HG02870 (cell line): ENCODE measurements at regions not wholly inside any gene's neighbourhood (a gene's known extent, or its start where the extent isn't known, plus 50 kb on each side); places are given as distances from the start of the nearest gene placed in this dataset.
"Not testable (repeated sequence)": the region's sequence is repeated elsewhere in the genome, so short reads cannot be mapped to it uniquely, and the experiment has no call there.

Experiments
- ATAC-seq: cut with Tn5 transposase; IDR thresholded peaks from one replicate; pipeline ENCODE4 v1.9.1; 2021; ENCODE audit warnings: mild to moderate bottlenecking, moderate library complexity; ENCODE audit not compliant: unreplicated experiment

DNA sequence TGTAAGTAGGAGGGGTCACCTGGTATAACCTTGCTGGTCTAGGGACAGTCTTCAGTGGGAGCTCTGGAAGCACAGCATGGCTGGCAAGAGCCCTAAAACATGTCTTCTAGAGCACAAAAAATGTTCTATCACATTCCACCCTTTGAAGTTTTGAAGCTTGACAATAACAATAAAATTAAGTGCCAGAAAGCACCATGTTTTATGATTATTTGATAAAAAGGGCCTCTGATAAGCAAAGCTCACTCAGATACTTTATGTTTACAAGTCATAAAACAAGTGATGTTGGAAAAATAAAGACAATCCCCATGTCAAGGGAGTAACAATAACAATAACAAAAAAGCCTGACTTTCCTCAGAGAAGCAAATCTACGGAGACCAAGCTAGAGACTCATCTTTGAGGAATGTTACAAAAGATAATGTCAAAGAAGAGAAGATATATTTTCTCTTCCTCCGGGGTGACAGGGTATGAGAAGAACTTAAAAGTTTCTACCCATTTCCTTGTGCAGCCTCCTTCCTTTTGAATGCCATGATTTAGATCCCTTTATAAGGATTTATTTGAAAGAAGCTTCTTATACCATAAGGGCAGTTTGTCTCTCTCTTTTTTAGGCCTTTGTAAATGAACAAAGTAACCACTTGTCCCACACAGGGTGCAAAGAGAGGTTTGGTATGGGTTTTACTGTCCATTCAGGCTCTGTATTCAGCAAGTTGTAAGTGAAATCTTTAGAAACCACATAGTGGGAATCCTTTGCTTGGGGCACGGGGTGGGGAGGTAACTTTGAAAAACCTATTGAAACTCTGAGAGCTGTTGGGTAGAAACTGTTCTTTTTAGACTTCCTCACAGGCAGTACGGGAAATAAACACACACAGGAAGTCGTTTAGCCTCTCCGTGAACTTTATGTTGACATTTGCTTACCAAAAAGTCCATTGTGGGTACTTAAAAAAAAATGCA is 109.6 kb upstream of the RBMS3 start:
- ATAC-seq: no peak

GRCh38 chr3:29176501-29176900 is 104.4 kb upstream of the RBMS3 start:
- no peak for ATAC-seq

DNA sequence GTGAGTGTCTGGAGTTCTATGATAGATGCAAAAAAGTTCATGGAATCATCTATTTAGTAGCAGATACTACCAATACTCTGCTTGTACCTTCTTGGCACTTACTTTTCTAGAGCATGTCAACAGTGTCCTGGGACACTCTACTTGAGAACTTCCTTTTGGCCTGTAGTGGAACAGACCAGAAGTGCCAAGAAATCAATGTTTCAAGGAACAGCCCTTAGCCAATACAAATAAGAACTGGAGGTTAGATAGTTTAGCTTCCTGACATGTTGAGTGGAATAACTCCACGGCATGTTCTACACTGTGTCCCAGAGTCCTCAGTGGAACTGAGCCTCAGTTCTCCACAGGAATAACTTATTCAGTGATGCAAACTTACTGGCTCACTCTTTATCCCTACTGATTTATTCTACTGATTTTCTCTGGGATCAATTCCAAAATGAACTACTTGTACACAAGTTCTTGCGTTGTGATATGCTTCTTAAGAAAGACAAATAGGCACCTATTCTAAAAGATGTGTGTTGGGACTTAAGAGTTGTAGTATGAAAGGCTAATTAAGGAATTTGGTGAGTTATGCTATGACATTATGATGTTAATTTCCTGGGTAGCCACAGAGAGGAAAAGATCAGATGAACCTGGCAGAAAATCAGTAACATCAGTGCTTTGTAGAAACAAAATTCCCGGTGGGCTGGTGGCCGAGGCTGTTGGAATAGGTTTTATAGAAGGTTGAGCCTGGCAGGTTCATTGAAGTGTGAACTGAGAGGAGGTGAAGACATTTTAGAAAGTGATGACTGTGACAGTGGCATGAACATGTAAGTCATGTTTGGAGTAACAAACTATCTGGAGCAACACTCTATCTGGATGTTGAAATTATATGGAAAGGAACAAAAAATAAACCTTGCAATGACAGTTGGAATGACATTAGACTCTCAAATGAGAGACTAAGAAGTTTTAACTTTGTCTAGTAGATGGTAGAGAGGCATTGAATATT is 101.8 kb upstream of the RBMS3 start:
- ATAC-seq: no peak

- peak; percentile 82 for ATAC-seq
Observed at GRCh38 chr3:29181149-29181780, 99.6 kb upstream of the RBMS3 start.

- ATAC-seq: no peak
Observed at GRCh38 chr3:29181872-29182271, 99.0 kb upstream of the RBMS3 start.

- ATAC-seq: not testable (repeated sequence)
Observed at GRCh38 chr3:29182828-29183227, 98.0 kb upstream of the RBMS3 start.

DNA sequence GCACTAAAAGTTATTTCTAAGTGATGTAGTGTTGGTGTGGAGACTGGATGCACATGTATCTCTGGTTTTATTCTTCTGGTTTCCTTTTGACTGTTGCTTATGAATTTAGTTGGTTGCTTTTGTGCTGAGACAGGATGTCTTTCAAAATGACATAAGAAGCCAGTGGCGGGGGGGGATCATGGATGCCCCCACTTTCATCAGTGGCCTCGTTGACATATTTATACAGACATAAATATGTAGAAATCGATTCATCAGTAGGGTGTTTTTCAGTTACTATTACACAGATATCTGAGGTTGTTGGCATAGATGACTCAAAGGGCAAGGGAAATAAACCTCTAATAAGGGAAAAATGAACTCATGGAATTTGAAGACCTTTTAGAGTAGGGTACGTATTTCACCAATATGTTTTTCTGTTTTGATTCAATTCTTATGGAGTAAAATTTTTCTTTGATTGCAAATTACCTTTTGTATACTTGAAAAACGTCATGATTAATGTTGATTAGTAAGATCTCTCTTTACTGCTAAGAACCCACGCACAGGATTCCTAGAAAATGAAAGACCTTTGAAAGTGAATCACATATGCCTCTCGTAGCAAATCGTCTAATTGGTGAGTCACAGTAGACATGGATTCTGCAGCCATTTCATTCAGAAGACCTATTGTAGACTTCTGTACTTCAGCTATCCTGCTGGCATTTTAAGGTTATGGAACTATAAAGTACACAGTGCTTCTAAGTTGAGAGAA is 97.4 kb upstream of the RBMS3 start:
- no peak for ATAC-seq

- no peak for ATAC-seq
Observed at GRCh38 chr3:29185706-29186105, 95.2 kb upstream of the RBMS3 start.

DNA sequence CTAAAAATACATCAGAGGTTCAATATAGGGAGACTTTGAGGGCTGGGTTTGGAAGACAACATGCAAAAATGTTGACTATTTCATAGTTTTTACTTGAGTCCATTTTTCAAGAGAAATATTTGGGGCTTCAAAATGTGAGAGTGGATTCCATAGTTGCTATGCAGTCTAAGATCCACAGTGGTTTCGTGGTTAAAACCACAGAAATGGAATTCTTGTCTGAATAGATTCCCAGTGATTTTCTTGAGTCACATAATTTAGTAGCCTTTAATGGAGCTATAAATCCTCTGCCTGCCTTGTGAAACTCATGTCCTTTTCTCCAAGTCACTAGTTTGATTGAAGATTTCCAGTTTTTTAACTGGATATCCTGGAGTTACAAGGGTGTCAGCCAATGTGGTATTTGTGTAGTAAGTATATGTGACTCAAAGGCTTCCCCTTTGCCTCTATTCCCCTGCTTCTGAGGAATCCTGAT is 94.7 kb upstream of the RBMS3 start:
- no peak for ATAC-seq

DNA sequence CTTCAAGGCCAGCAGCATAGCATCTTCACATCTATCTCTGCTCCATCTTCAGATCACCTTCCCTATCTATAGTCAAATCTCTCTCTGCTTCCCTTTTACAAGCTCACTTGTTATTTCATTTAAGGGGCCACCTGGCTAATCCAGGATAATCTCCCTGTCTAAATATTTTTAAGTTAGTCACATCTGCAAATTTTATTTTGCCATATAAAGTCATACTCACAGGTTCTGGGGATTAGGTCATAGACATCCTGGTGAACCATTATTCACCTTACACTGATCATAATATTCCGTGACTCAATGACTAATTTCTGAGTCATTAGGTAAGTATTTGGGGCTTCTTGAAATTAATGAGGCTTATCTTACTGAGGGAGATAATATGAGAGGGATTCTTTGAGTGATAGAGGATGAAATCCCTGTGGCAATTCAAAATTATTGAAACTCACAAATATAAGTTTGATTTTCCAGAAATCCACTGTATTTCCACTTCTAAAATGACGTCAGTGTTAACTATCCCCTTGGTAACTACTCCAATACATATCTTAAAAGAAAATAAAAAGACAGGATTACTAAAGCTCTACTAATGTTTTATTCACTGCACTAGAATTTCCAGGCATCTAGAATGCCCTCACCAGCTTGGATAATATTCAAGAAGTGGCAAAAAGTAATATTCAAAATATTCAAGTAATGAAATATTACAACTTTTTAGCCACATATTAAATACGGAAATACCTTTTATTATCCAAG is 93.7 kb upstream of the RBMS3 start:
- ATAC-seq: peak; percentile 50

DNA sequence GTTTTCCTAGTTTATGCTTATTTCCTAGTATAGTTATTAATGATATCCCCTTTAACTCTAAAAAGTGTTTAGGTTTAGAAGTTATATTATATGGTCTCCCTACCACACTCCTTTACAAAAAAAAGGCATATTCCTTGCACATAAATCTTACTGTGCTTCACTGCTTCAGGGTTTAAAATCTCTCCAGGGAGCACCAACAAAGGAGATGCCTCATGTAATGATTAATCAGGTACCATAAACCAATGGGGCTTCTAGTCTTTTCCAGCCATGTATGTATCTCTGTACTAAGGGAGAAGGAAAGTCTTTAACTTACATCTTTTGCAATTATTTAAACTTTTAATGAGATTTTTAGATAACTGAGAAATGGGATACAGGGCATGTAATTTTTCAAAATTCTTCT is 91.5 kb upstream of the RBMS3 start:
- ATAC-seq: no peak

DNA sequence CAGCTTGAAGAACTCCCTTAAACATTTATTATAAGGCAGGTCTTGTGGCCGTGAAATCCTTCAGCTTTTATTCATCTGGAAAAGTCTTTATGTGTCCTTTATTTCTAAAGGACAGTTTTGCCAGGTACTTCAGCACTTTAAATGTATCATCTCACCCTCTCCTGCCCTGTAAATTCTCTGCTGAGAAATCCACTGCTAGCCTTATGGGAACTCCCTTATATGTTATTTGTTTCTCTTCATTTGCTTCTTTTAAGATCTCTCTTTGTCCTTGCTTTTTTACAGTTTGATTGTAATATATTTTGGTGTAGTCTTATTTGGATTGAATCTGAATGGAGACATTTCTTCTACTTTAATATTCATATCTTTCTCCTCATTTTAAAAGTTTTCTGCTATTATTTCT is 86.7 kb upstream of the RBMS3 start:
- ATAC-seq: no peak

- no peak for ATAC-seq
Observed at GRCh38 chr3:29195056-29195455, 85.8 kb upstream of the RBMS3 start.

DNA sequence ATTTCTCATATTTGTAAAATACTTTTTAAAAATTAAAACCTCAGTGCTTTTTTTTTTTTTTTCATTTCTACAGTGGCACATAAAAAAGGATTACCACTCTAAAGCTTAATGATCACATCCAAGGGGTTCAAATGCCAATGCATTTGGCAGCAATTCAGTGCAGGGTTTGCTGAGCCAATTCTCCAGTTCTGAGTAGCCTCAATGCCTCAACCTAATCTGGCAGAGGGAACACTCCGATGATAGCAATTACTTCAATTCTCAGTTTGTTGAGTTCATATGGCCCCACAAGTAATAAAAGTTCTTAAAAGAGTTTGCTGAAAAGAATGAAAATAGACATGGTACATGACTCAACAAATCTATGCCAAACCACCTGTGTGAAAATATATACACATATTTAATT is 79.3 kb upstream of the RBMS3 start:
- no peak for ATAC-seq

- no peak for ATAC-seq
Observed at GRCh38 chr3:29202378-29202777, 78.5 kb upstream of the RBMS3 start.

DNA sequence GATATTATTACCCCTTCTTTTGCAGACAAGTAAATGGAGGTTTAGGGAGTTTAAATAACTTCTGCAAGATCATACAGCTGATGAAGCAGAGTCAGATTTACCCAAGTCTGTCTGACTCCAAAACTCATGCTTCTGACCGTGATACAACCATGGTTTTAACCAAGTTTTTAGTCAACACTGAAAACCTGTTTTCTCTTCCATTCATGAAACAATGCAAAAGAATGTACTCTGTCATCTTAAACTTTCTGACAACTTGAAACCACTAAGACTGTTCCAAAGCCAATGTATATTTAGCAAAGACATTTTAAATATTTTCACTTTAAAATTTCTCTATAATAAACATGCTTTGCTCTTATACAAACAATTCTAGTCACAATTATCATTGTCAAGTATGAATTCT is 77.0 kb upstream of the RBMS3 start:
- ATAC-seq: no peak

DNA sequence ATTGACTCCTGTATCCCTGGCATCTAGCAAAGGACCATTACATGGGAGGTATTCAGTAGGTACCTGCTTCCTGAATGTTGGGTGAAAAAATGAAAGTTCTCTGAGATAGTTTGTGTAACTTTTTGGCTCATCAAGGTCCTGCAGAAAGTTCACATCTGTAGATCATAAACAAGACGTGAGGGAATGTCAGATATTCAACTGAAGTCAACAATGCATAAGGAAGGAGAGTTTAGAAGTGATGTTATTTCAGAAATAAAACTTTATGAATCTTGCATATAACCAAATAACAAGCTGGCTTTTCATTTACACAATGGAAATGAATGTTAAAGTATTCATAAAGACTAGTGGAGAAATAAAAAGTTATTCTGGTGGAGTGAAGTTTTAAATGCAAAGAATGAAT is 73.4 kb upstream of the RBMS3 start:
- no peak for ATAC-seq

- no peak for ATAC-seq
Observed at GRCh38 chr3:29212789-29213433, 68.0 kb upstream of the RBMS3 start.

DNA sequence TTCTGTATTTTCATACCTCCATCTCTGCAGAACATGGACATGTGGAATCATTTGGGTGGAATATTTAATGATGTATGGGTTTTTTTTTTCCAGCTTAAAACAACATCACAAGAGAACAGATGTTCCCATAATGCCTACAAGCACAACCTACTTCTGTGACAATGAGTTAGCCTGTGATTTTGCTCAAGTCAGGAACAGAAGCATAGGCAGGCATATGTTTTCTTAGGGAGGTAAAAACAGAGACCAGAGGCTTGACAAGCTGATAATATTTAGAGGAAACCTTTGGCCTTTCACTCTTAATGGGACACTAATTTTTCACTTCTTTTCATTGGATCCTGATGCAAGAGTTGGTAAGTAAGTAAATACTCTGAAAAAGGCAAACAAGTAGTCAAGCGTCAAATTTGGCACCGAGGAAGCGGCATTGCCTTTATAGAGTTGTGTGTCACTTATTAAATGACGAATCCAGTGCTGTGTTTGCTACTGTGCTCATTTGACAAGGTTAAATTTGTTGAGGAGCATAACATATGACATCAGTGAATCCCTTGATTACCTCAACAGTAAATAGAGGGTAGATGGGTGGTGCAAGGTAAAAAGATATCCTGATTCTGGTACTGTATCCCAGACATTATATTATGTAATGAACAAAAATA is 66.7 kb upstream of the RBMS3 start:
- no peak for ATAC-seq
